ENCODE measurements at regions not wholly inside any gene's neighbourhood (a gene's known extent, or its start where the extent isn't known, plus 50 kb on each side); places are given as distances from the start of the nearest gene placed in this dataset.
"Not testable (repeated sequence)": the region's sequence is repeated elsewhere in the genome, so short reads cannot be mapped to it uniquely, and the experiment has no call there.

- TF ChIP-seq, protein P1, sequence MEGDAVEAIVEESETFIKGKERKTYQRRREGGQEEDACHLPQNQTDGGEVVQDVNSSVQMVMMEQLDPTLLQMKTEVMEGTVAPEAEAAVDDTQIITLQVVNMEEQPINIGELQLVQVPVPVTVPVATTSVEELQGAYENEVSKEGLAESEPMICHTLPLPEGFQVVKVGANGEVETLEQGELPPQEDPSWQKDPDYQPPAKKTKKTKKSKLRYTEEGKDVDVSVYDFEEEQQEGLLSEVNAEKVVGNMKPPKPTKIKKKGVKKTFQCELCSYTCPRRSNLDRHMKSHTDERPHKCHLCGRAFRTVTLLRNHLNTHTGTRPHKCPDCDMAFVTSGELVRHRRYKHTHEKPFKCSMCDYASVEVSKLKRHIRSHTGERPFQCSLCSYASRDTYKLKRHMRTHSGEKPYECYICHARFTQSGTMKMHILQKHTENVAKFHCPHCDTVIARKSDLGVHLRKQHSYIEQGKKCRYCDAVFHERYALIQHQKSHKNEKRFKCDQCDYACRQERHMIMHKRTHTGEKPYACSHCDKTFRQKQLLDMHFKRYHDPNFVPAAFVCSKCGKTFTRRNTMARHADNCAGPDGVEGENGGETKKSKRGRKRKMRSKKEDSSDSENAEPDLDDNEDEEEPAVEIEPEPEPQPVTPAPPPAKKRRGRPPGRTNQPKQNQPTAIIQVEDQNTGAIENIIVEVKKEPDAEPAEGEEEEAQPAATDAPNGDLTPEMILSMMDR (IDR thresholded peaks at IDR 0.05; ENCODE audit: low read depth, low read length, poor library complexity, severe bottlenecking), result not testable (repeated sequence)
- TF ChIP-seq EZH2phosphoT487 (IDR thresholded peaks at IDR 0.05; ENCODE audit: borderline replicate concordance, low read length), result not testable (repeated sequence)
These were observed 62.7 kb upstream of the SPN start for GRCh38 chr16:29600111-29601000.
